DMS53 treated with DMSO at 0.1 percent for 48 hours (cell line): ENCODE measurements at regions not wholly inside any gene's neighbourhood (a gene's known extent, or its start where the extent isn't known, plus 50 kb on each side); places are given as distances from the start of the nearest gene placed in this dataset.
"Not testable (repeated sequence)": the region's sequence is repeated elsewhere in the genome, so short reads cannot be mapped to it uniquely, and the experiment has no call there.

Source experiments
- DNase-seq: peaks from one replicate; lab custom pipeline; 2025; ENCODE audit not compliant: unreplicated experiment; lab: John Stamatoyannopoulos, UW

DNA sequence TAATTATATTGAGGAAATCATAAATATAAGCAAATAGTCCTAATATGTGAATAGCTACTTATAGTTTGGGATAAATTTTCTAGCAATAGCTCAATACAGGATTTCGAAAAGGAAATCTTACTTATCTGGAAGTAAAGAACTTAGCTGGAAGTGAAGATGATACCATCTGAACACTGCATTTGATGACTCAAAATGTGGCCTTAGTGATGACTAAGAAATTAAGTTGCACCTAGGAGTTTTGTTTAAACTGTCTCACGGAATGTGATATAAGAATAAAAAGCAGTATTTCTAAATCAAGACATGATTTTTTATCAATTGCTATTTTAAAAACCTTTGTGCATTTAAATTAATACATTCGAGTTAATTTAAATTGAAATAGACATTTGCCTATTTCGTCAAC, 91.2 kb downstream of the EOMES start:
- DNase-seq: no peak

DNA sequence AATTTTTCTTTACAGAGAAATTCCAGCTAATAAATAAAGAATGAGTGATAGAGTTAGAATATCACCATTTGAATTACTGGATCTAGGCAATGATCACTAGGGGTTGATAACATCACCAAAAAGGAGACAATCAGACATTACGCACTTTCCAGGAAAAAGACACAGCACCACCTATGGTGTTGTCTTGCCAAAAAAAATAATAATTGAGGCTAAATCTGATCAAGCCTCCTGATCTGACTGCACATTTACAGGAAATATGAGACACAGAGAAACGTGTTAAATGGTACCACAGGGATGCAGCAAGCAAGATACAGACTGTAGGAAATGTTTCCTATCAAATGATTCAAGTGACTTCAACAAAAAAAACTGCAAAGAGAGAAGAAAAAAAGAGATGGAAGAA, 92.8 kb downstream of the EOMES start:
- DNase-seq: no peak

GRCh38 chr3:27628026-27628750, 93.9 kb downstream of the EOMES start:
- DNase-seq: no peak

GRCh38 chr3:27626596-27627118, 95.5 kb downstream of the EOMES start:
- no peak for DNase-seq

DNA sequence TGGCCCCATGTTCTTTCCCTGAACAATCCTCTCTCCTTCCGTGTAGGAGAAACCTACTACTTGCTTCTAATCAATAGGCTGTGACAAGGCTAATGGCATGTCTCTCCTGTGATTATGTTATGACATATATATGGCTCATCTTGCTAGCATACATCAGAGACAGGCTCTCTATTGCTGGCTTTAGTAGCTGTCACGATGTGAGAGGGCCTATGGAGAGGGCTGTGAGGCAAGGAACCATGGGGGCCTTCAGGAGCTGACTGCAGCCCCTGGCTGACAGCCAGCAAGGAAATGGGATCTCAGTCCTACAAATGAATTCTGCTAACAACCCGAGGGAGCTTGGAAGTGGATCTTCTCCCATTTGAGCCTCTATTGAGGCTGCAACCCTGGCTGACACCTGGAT, 96.3 kb downstream of the EOMES start:
- DNase-seq: no peak

GRCh38 chr3:27623085-27623753, 98.9 kb downstream of the EOMES start:
- peak; percentile 16 for DNase-seq

- DNase-seq: no peak
These were observed 104.6 kb downstream of the EOMES start for GRCh38 chr3:27617552-27617951.

GRCh38 chr3:27616031-27616430, 106.1 kb downstream of the EOMES start:
- no peak for DNase-seq

DNA sequence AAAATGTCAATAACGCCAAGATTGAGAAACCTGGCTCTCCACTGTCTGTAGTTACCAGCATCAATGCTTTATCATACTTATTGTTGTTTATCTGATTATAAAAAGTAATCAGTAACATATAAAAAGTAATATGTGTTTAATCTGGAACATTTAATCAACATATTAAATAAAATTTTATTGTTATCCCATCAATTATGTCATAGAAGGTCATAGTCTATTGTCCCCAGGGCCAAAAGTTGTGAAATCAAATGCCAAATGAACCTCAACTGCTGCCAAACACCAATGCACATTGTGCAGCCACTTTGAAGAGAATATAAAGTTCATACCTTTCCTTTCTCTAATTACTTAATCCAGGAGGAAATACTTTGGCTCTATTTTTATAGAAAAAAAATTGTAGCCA, 106.6 kb downstream of the EOMES start:
- DNase-seq: no peak

DNA sequence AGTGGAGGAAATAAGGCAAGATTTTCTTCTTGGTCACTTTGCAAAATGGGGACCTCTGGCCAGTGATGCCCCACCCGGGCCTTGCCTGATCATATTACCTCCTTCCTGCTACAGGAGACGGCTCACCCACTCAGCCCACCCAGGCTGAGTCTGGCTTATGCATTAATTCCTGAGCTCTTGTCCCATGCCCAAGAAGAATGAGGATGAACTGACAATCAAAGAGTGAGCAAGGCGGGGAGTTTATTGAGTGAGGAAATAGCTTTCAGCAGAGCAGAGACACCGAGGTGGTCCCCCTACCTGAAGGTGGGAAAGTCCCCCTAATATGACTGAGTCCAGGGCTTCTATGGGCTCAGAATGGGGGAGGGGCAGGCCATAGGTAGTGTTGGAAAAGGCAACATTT, 107.5 kb downstream of the EOMES start:
- no peak for DNase-seq

- DNase-seq: no peak
These were observed 108.2 kb downstream of the EOMES start for GRCh38 chr3:27613846-27614500.

DNA sequence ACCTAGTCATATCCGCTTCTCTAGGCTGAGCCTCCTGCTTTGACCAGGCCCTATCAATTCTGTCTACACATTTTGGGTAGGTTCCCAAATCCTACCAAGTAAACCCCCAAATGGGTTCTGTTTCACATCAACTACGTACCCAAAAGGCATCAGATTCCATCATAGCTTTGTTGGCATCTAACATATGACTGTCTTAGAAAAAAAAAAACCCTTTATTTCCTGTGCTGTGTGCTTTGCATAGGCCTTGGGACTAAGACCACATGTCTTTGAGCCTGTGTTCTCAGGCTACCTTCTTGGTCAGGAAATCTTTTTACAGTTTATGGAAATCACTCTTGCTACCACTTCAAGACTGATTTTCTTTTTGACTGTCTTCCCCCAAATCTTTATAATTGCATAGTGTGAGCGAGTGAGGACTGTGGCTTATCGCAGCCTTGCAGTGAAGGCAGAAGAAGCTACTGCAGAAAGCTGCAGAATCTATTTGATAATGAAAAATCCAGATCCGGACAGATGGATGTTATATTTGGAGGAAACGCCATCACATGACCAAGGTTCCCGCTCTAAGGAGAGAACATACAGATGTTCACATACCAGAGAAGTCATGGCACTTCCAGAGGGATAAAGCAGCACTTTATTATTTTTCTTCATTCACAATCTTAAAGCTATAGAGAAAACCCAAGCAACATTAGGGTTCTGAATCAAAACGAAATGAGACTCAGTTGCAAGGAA, 111.2 kb downstream of the EOMES start:
- DNase-seq: no peak

- no peak for DNase-seq
These were observed 114.8 kb downstream of the EOMES start for GRCh38 chr3:27607370-27607769.

GRCh38 chr3:27606537-27606936, 115.6 kb downstream of the EOMES start:
- DNase-seq: no peak

GRCh38 chr3:27601311-27601710, 117.1 kb upstream of the SLC4A7 start:
- DNase-seq: not testable (repeated sequence)

DNA sequence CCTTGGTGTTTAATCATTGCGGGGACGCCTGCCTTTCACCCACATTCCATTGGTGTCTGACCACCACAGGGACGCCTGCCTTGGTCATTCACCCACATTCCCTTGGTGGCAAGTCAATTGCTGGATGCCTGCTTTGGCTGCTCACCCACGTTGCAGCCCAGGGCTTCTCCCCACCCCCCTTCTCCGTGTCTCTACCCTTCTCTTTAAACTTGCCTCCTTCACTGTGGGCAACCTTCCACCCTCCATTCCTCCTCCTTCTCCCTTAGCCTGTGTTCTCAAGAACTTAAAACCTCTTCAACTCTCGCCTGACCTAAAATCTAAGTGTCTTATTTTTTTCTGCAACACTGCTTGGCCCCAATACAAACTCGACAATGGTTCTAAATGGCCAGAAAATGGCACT, 115.6 kb upstream of the SLC4A7 start:
- not testable (repeated sequence) for DNase-seq

DNA sequence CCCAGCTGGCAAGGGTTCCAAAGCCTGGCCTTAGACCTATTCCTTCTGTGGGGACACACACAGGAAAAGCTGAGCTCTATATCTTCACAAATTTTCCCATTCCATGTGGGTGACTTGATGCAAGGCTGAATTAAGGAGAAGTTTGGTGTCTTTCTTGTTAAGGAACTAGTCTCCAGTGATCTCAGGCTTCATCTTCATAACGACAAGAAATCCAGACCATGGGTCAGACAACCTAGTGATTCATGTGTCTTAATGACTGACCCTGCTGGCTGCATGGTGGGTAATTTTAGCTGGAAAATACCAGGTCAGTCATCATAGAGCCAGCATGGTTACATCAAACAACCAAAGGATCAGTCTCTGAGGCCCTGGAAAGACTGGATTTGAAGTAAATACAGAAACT, 112.7 kb upstream of the SLC4A7 start:
- no peak for DNase-seq

- no peak for DNase-seq
These were observed 112.2 kb upstream of the SLC4A7 start for GRCh38 chr3:27596334-27596841.

- no peak for DNase-seq
These were observed 110.0 kb upstream of the SLC4A7 start for GRCh38 chr3:27594096-27594690.

DNA sequence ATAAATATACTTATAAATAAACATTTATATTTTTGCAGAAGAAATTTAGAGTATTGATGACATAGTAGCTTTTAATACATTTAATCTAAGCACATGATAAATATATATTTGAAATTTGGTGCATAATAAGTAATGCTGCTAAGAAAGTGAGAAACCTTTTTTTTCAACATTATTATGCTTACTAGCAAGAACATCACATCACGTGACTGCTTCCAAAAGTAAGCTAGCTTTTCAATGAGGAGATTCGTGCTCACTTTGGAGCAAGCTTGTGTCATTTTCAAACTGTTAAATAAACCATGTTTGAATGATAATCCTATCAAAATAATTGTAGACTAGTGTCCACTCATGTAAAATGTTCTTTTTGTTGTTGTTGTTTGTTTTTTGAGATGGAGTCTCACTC, 109.0 kb upstream of the SLC4A7 start:
- no peak for DNase-seq
